GM10266 (cell line): ENCODE measurements at regions not wholly inside any gene's neighbourhood (a gene's known extent, or its start where the extent isn't known, plus 50 kb on each side); places are given as distances from the start of the nearest gene placed in this dataset.
"Not testable (repeated sequence)": the region's sequence is repeated elsewhere in the genome, so short reads cannot be mapped to it uniquely, and the experiment has no call there.

Experiments used
- DNase-seq: peaks from one replicate; pipeline ENCODE4 v3.0.0; 2012; ENCODE audit errors: extremely low spot score
- TF ChIP-seq, protein P1 (sequence below): IDR thresholded peaks from 2 replicates; pipeline ENCODE4 v1.5.1; 2012; ENCODE audit warnings: mild to moderate bottlenecking, low read depth; ENCODE audit not compliant: control insufficient read depth, insufficient read depth; ENCODE audit errors: missing control alignments

- no peak for DNase-seq
- TF ChIP-seq, protein P1, sequence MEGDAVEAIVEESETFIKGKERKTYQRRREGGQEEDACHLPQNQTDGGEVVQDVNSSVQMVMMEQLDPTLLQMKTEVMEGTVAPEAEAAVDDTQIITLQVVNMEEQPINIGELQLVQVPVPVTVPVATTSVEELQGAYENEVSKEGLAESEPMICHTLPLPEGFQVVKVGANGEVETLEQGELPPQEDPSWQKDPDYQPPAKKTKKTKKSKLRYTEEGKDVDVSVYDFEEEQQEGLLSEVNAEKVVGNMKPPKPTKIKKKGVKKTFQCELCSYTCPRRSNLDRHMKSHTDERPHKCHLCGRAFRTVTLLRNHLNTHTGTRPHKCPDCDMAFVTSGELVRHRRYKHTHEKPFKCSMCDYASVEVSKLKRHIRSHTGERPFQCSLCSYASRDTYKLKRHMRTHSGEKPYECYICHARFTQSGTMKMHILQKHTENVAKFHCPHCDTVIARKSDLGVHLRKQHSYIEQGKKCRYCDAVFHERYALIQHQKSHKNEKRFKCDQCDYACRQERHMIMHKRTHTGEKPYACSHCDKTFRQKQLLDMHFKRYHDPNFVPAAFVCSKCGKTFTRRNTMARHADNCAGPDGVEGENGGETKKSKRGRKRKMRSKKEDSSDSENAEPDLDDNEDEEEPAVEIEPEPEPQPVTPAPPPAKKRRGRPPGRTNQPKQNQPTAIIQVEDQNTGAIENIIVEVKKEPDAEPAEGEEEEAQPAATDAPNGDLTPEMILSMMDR, result no peak
These were observed 1565.5 kb upstream of the CDH9 start for GRCh38 chr5:28603869-28604268.

- DNase-seq, result no peak
- TF ChIP-seq, protein P1, result no peak
These were observed 1564.0 kb upstream of the CDH9 start for GRCh38 chr5:28602429-28602828.

GRCh38 chr5:28596707-28597106, 1558.3 kb upstream of the CDH9 start:
- DNase-seq, result not testable (repeated sequence)

DNA sequence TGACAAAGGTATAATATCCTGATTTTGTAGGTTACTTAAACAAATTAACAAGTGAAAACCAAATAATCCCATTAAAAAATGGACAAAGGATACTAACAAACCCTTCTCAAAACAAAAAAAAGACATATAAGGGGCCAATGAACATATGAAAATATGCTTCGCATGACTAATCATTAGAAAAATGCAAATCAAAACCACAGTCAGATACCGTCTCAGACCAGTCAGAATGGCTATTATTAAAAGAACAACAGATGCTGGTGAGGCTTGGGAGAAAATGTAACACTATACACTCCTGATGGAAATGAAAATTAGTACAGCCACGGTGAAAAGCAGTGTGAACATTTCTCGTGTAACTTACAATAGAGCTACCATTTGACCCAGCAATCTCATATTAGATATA, 1542.2 kb upstream of the CDH9 start:
- TF ChIP-seq, protein P1, result no peak
- no peak for DNase-seq

GRCh38 chr5:28576022-28576421, 1537.6 kb upstream of the CDH9 start:
- no peak for DNase-seq

DNA sequence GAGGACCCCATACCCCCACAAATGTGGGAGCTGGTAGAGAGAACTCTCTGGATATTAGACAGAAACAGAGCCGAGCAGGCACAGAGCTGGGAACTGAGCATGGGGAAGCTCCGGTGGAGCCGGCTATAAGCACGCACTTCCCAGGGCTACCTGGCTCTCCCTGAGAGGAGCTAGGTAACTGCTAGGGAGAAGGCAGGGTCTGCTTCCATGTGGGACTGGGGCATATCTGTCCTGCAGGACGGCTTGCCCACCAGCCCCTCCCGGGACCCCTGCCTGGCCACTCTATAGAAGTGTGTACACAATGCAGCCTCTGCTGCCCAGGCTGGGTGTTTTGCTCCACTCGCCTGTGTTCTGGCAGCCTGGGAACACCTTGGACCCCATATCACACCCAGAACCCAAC, 1537.0 kb upstream of the CDH9 start:
- DNase-seq, result no peak
- TF ChIP-seq, protein P1, result no peak

More at GRCh38 chr5:28576022-28576421, 1537.6 kb upstream of the CDH9 start:
- TF ChIP-seq, protein P1, result no peak

- TF ChIP-seq, protein P1, result no peak
- no peak for DNase-seq
These were observed 1536.2 kb upstream of the CDH9 start for GRCh38 chr5:28574606-28575005.

- DNase-seq, result no peak
- TF ChIP-seq, protein P1, result no peak
These were observed 1528.7 kb upstream of the CDH9 start for GRCh38 chr5:28567048-28567447.
